PC-3 (cell line): ENCODE measurements at regions not wholly inside any gene's neighbourhood (a gene's known extent, or its start where the extent isn't known, plus 50 kb on each side); places are given as distances from the start of the nearest gene placed in this dataset.

ENCODE experiments used
- CTCF ChIP-seq: fragments of 300-600 bp; sonication (generic); conservative IDR thresholded peaks from 2 replicates; pipeline ENCODE4 v1.5.1; 2017; ENCODE audit warnings: antibody characterized with exemption, low read depth, mild to moderate bottlenecking, low read length
- EZH2 ChIP-seq: fragments of 300-600 bp; sonication (generic); IDR thresholded peaks from one replicate; pipeline ENCODE4 v1.6.1; 2017; ENCODE audit warnings: antibody characterized with exemption, mild to moderate bottlenecking, low read length; ENCODE audit not compliant: unreplicated experiment
- EZH2phosphoT487 ChIP-seq: fragments of 300-600 bp; sonication (generic); IDR thresholded peaks from 2 replicates; pipeline ENCODE4 v1.6.1; 2018; ENCODE audit warnings: mild to moderate bottlenecking, antibody characterized with exemption, low read length, borderline replicate concordance

GRCh38 chr7:1364068-1364905 lies 95.0 kb downstream of the MICALL2 start:
- TF ChIP-seq CTCF (no peak), EZH2 (no peak), EZH2phosphoT487 (no peak)
